Endothelial cell of umbilical vein (primary cell): ENCODE measurements at regions not wholly inside any gene's neighbourhood (a gene's known extent, or its start where the extent isn't known, plus 50 kb on each side); places are given as distances from the start of the nearest gene placed in this dataset.

Experiments used
- CTCF ChIP-seq, 2 donors: IDR thresholded peaks; 1 replicate in 1 of 2; 2 replicates in 1 of 2; pipeline ENCODE4 v1.5.1; 2011; ENCODE audit warnings: low read length in 2 of 2, mild to moderate bottlenecking in 2 of 2, moderate library complexity in 2 of 2, control low read depth in 1 of 2, inconsistent platforms in 1 of 2, low read depth in 1 of 2; ENCODE audit not compliant: insufficient read depth in 1 of 2; ENCODE audit errors: extremely low read depth in 1 of 2
- EZH2 ChIP-seq: IDR thresholded peaks from 2 replicates; pipeline ENCODE4 v1.6.1; 2012; ENCODE audit warnings: borderline replicate concordance, low read depth, mild to moderate bottlenecking, moderate library complexity, low read length, inconsistent platforms; ENCODE audit not compliant: severe bottlenecking
- FOS ChIP-seq: IDR thresholded peaks from 2 replicates; pipeline ENCODE4 v1.6.1; 2011; ENCODE audit warnings: mild to moderate bottlenecking, low read length, moderate library complexity, borderline replicate concordance; ENCODE audit not compliant: insufficient read depth
- JUN ChIP-seq: IDR thresholded peaks from 2 replicates; pipeline ENCODE4 v1.6.1; 2011; ENCODE audit warnings: borderline replicate concordance, low read depth; ENCODE audit not compliant: insufficient read length, insufficient read depth
- MYC ChIP-seq: IDR thresholded peaks from one replicate; pipeline ENCODE4 v1.6.1; 2011; ENCODE audit warnings: mild to moderate bottlenecking, low read depth, low read length
- POLR2A ChIP-seq: IDR thresholded peaks from 2 replicates; pipeline ENCODE4 v1.6.1; 2012; ENCODE audit warnings: low read depth, mild to moderate bottlenecking, control low read depth, low read length
- POLR2AphosphoS5 ChIP-seq: IDR thresholded peaks from 2 replicates; pipeline ENCODE4 v1.6.1; 2012; ENCODE audit warnings: low read depth, mild to moderate bottlenecking, control low read depth, low read length, moderate library complexity; ENCODE audit not compliant: insufficient read depth
- TF ChIP-seq, protein P1 (sequence below): IDR thresholded peaks from 2 replicates; pipeline ENCODE4 v1.6.1; 2011; ENCODE audit not compliant: insufficient read depth, insufficient read length

DNA sequence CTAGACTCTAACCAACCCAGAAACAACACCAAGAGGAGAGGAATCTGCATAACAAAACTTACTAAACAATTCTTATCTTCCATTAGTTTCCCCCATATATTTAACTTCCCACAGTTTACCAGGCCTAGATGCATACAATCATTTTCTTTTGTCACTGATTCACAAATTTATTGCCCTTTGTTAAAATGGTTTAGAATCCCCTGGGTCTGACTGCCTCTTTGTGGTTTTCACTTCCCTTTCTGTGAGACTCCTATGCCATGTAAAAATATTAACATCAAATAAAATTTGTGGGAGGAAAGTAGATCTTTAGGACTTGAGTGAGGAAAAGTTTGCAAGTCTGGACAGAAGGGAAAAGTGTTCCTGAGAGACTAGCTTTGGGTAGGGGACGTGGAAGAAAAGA, 393.8 kb upstream of the CNKSR2 start:
- TF ChIP-seq CTCF (IDR thresholded peaks at IDR 0.05; ENCODE audit: extremely low read depth in 1 of 2, insufficient read depth in 1 of 2, low read depth in 1 of 2, low read length in 2 of 2), result no peak
- no peak for TF ChIP-seq EZH2
- no peak for TF ChIP-seq FOS
- no peak for TF ChIP-seq POLR2A
- no peak for TF ChIP-seq MYC
- no peak for TF ChIP-seq POLR2AphosphoS5
- TF ChIP-seq, protein P1, sequence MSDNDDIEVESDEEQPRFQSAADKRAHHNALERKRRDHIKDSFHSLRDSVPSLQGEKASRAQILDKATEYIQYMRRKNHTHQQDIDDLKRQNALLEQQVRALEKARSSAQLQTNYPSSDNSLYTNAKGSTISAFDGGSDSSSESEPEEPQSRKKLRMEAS, result no peak
- TF ChIP-seq JUN, result no peak
